HuH-7 (cell line): ENCODE measurements at regions not wholly inside any gene's neighbourhood (a gene's known extent, or its start where the extent isn't known, plus 50 kb on each side); places are given as distances from the start of the nearest gene placed in this dataset.
A peak's percentile ranks its signal among the peaks of the same experiment; 100 is the strongest.

Source experiments
- DNase-seq: peaks from one replicate; pipeline ENCODE4 v3.0.0; 2011; ENCODE audit warnings: low spot score

DNA sequence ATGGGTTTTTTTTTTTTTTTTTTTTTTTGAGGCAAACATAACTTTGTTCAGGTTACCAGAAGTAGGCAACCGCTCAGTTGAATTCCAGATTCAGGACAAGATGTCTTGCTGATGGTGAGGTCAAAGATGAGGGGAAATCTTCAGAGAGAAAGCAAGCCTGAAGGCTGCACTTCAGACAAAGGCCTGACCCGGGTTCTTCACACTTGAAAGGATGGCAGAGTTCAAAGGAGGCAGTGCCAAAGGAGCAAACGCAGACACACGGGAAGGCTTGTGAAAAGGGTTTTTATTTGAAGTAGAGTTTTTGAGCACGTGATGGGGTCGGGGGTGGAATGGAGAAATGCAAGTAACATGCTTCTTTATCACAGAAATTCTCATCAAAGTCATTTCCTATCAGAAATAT, 960.2 kb upstream of the EEF2KMT start:
- no peak for DNase-seq

DNA sequence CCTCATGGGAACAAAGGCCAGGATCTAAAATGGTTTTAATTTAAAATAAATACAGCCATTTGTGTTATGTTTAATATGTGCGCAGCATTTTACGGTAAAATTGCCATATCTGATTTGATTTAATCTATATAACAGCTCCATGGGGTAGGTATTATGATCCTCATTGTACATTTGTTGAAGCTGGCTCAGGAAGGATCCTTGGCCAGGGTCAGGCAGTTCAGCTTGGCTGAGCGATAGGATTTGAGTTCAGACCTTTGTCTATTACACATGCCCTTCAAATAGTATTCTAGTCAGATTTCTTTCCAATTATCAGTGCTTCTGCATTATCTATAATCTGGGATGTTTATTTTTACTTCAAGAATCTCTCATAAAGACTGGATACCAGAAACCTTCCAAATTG, 950.4 kb upstream of the EEF2KMT start:
- no peak for DNase-seq

DNA sequence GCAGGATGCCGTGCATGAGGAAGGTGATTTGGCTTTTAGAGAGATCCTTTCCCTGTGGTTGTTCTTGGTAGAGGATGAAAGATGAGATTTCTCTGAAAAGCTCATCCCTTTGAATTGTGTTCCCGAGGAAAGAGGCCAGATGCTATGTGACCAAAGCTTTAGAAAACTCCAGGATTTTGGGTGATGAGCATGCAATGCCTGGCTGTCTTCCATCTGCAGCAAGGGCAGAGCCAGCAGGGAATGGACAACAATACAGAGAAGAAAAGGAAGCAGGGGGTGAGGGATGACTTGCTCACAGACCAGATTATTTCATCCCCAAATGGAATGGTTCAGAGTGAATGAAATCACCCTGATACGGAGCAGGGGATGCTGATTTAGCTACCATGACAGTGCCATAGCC, 949.7 kb upstream of the EEF2KMT start:
- no peak for DNase-seq

DNA sequence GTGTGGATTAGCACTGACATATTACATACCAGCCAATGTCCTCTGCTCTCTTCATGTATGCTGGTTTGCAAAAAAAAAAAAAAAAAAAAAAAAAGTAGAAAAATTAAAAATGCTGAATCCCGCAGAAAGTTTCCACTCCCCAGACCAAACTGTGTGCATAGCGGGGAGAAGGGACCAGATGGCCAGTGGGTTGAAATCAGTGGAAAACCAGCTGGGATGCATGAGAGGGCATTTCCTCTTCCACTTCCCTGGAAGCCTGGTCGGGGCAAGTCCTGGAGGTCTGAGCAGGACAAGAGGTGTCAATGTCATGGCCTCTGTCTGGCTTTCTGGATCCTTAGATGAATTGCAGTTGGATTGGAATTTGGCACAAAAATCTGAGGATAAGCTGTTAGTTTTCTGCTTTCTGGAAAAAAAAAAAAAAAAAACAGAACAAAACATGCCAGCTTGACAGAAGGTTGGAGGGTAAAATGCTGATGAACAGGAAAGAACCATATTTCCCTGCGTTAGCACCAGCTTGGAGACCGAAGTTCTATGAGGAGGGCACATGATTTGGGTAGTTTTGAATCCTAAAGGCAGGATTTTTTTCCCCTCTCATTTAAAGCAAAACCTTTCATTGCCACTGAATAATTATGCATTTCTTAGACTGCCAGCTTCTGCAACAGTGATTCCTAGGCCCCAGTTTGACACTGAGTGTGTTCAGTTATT, 941.5 kb upstream of the EEF2KMT start:
- no peak for DNase-seq

DNA sequence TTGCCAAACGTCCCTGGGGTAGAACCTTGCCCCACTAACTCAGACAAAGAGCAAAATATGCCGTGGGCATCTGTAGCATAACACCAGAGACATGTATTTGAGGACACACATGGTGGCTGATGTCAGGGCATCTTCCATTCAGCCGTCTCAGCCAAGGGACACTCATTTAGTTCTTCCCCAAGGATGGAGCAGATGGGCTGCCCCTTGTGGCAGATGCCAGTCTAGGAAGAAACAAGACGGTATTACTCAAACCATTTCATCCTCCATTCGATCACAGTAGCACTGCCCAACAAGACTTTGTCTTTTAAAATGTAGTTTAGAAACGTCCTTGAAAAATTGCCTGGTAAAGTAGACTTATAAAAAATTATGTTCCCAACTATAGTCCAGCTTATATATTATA, 937.6 kb upstream of the EEF2KMT start:
- no peak for DNase-seq

DNA sequence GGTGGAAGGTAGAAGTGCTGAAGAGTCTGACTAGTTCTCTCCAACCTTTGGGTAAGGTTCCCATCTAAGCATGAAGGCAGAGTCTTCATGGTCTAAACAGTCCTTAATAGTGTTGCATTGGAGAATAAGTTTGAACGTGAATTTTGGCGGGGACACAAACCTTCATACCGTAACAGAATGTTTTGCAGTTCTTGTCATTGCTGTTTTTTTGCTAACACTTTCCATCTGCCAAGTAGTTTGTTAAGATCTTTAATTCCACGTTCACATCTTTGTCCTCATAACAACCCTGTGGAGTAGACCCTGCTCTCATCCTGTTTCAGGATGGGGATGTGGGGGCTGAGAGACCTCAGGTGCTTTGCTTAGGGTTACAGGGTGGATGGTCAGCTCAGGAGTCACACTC, 936.9 kb upstream of the EEF2KMT start:
- no peak for DNase-seq

DNA sequence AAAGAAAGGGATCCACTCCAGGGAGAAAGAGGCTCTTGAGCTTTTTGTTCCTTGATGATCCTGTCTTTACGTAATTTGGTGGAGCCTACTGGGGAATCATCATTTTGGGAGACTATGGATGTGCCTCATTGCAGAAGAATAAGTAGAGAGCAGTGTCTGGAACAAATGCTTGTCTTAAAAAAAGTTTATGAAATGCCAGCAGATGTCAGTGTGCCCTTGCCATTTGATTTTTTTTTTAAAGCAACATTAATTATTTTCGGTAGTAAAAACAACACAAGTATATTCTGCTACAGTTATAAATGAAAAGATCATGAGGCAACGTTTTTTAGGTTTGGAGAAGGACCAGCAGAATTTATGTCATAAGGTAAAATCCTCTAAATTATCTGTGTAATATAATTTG, 934.8 kb upstream of the EEF2KMT start:
- no peak for DNase-seq

DNA sequence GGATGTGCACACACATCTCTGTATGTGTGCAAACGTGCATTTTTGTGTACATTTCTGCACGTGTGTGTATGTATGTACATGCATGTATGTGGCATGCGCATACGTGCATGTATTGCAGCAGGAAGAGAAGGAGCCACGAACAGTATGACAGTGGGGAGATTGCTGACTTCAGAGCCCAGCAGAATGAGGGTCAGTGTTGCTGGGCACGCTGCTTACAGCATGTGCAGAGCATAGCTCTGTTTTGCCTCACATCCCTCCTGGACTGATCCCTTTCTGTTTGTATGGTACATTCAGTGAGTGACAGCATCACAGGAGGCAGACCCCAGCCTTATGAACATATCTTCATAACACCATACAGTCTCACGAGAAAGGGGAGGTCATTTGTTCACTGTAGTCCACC, 934.0 kb upstream of the EEF2KMT start:
- no peak for DNase-seq

DNA sequence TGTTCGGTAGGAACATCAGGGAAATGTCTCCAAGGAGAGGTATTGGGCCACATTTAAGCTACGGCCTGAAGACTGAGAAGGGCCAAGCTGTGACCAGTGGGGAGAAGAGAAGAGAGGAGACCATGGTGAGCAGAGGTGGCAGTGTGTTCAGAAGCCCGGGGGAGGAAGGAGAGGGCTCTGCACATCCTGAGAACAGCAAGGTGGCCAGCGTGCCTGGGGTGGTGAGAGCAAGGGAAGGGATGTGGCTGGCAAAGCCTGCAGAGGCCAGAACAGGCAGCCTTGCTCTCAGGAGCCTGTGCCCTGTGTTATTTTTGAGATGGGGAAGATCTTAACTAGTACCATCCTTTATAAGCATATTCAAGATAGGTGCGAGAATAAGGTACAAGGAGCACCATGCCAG, 933.5 kb upstream of the EEF2KMT start:
- no peak for DNase-seq

DNA sequence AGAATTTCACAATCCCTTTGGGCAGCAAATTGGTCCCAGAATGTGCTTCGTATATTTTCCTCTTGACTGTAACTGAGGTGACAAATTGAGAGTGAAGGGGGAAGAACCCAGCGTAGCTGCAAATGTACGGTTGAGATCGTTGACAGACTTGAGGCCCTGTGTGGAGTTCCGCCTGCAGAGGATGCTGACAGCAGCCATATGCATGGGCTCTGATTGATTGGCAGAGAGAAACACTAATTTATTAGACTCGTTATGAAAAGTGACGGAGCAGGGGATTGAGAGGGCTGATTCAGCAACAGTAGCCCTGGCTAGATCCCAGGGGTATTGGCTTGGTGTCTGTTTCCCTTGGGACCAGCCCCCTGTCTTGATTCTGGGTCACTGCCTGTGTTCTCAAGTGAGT, 930.1 kb upstream of the EEF2KMT start:
- DNase-seq = no peak

DNA sequence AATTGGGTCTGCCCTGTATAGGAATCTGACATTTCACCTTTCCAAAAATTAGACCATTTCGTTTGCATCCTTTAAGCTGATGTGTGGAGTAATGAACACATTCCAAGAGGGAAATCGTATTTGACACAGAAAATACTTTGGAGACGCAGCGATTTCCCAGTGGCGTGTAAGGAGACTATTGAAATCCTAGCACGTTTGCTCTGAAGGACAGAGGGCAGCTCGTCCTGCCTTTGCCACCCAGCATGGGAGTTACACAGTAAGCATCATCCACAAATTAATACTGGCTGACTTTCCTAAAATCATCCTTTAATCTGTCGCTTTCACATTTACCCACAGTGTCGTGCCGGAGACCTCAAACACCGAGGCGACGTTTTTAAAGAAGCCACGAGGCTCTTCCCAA, 925.9 kb upstream of the EEF2KMT start:
- DNase-seq = no peak

DNA sequence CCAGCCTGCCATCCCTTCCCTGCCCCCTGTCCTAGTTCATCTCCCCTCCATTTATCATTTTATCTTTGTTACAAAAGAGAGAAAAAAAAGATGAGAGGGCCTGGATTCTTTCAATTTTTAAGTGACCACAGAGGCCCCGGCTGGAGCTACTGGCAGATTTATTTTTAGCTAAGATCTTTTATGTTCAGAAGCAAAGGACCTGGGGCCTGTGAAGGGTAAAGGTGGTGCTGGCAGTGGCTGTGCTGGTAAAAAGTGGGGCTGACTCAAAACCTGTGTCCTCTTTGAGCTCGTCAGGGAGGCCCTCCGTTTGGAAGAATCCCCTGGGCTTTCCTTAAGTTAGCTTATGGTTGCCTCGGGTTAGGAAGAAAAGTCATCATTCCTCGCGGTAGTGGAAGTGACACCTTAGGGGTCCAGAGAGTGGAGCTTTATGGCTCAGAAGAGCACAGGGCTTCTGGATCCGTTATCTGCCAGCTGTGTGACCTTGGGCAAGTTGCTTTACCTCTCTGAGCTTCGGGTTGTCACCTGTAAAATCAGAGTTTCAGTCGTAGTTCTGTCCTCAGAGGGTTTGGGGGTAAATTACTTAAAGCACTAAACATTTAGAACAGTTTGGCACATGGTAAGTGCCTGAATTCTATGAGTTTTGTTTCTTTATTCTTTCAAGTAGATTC, 923.8 kb upstream of the EEF2KMT start:
- no peak for DNase-seq

DNA sequence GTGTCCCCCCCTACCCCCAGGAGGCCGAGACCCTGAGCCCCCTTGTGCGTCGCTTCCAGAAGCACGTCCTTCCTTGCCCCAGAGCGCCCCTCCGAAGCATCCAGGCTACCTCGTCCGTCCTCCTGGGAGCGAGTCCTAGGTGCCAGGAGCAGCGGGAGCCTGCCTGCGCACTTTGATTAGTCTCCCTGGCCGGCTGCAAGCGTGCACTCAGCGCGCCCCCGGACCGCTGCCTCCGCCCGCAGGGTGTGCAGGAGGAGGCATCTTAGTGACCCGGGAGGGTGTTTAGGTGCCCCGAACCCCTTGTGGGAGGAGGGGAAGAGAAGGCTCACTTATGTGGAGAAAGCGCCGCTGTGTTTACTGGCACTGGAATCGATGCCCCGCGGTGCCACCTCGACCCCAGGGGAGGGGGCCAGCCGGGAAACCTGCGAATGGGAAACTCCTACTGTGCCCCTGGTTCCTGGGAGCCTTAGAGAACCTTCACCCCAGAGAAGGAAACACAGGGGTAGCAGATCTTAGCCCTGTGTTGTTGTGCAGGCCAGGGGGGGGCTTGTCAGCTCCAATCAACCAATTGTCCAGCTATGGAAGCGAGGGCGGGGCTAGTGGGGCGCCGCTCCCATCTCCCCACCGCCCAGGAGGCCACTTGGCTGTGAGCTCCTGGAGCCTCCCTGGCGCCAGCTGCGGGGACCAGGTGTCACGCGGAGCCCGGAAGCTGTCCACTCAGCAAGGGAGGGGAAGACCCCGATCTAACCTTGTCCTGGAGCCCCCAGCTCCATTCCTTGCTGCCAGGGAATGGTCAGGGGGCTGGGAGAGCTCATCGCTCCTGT, 922.8 kb upstream of the EEF2KMT start:
- DNase-seq = no peak

DNA sequence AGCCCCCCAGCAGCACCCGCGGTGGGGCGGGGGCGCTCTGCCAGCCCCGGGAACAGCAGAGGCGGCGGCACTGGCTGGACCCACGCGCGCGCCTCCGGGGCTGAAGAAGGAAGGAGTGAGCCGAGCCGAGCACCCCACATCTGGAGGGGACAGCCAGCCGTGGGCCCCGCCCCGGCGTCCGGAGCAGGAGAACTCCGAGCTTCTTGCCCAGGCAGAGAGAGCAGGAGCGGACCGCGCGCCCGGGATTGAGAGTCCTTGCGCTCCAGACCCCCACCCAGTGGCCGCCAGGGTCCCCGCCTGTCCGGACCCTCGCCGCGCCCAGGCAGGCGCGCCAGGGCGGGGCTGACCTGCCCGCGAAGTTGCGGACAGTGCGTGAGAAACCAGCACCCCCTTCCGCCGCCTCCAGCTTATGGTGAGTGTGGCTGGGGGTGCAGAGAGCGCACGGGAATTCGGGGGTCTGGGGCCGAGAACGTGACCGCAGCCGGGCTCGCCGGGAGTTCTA, 921.9 kb upstream of the EEF2KMT start:
- DNase-seq = no peak

DNA sequence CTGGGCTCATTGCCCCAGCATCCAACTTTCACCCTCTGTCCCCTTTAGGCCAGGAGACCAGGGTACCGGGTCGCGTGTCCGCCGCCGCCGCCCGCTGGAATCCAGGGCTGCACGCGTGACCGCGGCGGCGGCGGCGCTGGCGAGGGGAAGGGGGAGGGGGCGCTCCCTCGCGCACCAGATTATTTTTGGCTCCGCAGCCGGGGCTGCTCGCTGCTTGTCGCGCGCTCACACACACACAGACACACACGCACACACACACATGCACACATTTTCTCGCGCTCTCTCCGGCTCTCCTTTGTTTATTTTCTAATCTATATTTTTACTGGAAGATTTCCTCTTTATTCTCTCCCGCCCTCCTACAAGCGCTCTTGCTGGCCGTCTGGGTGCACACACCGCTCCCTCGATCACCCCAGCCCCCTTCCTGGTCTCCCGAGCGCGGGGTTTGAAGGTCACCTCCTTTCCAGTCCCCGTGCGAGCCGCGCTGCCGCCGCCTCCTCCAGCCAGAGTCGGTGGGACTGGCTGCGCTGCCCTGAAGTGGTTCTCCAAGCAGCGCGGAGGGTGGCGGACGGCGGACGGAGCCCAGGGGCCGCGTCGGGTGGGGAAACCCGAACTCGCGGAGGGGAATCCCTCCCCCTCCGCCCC, 921.4 kb upstream of the EEF2KMT start:
- DNase-seq = no peak

DNA sequence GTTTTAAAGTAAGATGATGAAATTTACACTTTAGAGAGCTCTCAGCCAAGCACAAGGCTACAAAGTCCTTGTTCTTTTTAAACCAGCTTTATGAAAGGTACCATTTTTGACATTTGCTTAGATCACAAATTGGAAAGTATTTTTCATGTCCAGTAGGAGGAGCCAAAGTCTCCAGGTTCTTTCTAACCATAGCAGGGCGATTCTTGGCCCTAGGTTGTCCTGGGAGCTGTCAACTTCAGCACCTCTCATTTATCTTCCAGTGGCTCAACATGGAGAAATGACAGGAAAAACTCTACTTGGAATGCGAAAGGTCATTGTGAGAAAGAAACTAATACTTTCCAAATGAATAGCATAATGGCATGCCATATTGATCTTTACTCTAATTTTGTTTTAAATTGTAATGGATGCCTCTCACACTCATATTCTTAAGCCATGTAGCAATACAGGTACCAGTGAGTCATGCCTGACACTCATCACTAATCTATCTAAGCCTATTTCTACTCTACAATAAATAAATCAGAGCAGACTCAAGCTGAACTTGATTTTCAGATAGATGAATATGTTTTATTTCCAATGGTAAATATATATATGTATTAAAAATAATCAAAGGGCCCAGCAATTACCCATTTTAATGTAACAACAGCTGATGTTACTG, 919.1 kb upstream of the EEF2KMT start:
- DNase-seq = peak; percentile 59

DNA sequence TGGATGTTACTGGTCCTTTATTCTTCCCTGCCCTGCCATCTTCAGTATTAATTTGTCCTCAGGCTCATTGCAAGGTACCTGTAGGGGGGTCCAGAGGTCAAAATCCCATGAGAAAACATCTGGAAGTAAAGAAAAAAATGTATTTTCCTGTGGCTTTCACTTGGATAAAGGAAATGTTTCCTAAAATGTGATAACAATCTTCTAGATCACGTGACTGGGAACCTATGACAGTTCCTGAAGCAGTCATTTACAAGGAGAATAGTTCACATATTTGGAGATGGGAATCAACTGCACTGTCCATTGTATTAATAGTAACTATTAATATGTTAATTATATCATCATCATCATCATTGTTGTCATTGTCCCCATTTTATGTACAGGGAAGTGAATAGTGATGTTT, 915.1 kb upstream of the EEF2KMT start:
- no peak for DNase-seq

DNA sequence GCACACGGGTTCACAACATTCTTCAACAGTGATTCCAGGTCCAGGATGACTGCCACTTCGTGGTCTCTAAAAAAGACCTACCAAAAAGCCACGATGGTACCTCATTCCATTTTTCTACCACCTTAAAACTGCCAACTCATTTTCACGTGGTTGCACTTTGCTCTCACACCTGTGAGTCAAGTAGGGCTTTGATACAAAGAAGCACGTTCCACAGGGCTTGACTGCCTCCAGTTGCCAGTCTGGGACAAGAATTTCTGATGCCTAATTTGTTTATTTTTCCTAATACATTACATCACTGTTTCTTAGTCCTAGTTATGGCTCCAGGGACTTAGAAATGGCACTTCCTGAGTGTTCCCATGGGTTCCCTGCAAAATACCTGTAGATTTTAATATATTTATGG, 911.6 kb upstream of the EEF2KMT start:
- DNase-seq = no peak

DNA sequence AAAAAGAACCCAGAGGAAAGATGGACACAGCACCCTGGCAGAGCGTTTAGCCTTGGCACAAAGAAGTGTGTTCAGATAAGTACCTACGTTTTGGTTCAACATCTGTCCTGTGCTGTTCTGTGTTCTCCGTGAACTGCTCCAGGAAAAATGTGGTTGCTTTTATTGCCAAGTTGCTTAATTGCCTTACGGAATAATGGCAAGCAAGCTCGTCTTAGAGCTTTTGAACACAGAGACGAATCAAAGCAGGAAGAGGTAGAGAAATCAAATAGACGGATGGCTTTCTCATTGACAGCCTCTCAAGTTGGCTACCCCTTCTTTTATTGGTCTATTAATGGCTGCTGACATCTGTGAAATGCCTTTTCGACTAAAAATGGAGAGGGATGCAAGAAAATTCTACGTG, 911.1 kb upstream of the EEF2KMT start:
- no peak for DNase-seq

DNA sequence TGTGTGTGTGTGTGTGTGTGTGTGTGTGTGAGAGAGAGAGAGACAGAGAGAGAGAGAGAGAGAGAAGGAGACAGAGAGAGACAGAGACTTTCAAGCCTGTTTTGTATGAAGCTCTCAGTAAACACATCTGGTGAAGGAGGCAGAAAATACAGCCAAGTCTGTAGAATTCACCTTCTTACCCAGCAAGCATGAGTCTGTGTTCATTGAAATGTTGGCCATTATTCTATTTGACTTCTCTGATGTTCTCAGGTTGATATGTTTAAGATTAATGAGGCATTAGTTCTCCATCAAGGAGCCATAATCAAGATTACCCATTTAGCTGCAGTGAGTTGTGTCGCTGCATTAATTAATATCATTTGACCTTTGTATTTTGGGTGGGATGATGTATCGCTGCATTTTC, 895.8 kb upstream of the EEF2KMT start:
- no peak for DNase-seq

DNA sequence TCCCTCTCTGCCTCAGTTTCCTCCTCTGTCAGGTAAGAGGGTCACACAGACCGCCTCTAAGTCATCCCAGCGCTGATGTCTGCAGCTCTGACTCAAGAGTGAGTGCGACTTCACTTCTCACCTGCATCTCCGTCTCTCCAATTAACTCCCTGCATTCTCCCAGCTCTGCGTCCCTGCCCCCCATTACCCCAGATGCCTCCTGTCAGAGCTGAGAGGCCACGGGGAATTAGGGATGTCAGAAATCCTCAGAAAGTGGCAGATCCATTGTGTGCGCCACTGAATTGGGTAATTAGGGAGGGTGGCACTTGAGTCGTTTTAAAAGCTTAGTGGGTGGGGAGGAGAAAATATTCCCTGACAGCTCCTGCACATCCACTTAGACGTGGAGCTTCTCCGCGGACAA, 885.4 kb upstream of the EEF2KMT start:
- DNase-seq = no peak

DNA sequence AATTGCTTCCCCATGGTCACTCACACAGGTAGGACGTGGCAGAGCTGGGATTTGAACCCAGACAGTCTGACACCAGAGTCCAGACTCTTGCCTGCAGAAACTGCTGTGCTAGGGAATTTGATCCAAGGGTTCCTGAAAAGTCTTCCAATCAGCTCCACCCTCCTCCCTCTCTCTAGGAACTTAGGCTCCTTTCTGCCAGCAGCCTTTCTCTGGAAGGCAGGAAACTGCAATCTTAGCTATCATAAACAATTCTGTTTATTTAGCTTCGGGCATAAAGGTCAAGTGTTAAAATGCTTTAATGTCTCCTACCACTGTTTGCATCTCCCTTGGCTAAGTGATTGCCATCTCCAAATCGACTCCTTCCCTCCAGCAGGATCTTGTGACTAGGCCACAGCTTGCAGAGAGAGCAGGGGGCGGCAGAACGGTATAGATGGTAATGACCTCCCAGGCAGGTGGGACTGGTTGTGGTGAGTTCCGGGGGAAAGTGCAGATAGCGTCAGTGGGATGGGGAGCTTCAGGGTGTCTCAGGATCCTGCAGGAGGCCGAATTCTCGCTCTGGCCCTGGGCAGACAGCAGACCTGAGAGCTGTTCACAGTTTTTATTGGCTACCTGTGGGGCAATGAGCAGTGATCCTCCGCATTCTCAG, 882.4 kb upstream of the EEF2KMT start:
- no peak for DNase-seq
